ENCODE measurements at regions not wholly inside any gene's neighbourhood (a gene's known extent, or its start where the extent isn't known, plus 50 kb on each side); places are given as distances from the start of the nearest gene placed in this dataset.
A peak's percentile ranks its signal among the peaks of the same experiment; 100 is the strongest.

- Histone ChIP-seq H3K4me3 (no peak overlapping the region), H3K9me3 (no peaks in the 10 kb centered on the region), H3K4me1 (peaks cover 4% of the 10 kb centered on the region), H3K36me3 (no peaks in the 10 kb centered on the region), H3K27ac (no peak overlapping the region), H3K27me3 (no peaks in the 10 kb centered on the region)
- DNase-seq (no peak), ATAC-seq (no peak)
- intact Hi-C loops (cut with DNase I): no loop called here
- TF ChIP-seq CTCF (IDR thresholded peaks at IDR 0.05): no peak
Measured at GRCh38 chr5:93887678-93888077, 146.3 kb upstream of the POU5F2 start.

GRCh38 chr5:93886917-93887361 lies 145.5 kb upstream of the POU5F2 start:
- Histone ChIP-seq H3K27ac (no peak overlapping the region), H3K9me3 (no peaks in the 10 kb centered on the region), H3K27me3 (no peaks in the 10 kb centered on the region), H3K36me3 (no peaks in the 10 kb centered on the region), H3K4me1 (peaks cover 4% of the 10 kb centered on the region), H3K4me3 (peak overlapping the region; percentile 2)
- ATAC-seq (no peak), DNase-seq (no peak)
- intact Hi-C loops (cut with DNase I): no loop called here
- no peak for TF ChIP-seq CTCF (IDR thresholded peaks at IDR 0.05)

- H3K4me3 ChIP-seq: no peak overlapping the region
- intact Hi-C loops (cut with DNase I): no loop called here
- TF ChIP-seq CTCF (IDR thresholded peaks at IDR 0.05): no peak
- peaks cover 4% of the 10 kb centered on the region for H3K4me1 ChIP-seq
- no peaks in the 10 kb centered on the region for H3K27me3 ChIP-seq
- no peaks in the 10 kb centered on the region for H3K36me3 ChIP-seq
- no peak overlapping the region for H3K27ac ChIP-seq
- no peak for DNase-seq
- ATAC-seq: no peak
- no peaks in the 10 kb centered on the region for H3K9me3 ChIP-seq
Measured at GRCh38 chr5:93886098-93886806, 144.9 kb upstream of the POU5F2 start.

- DNase-seq (no peak), ATAC-seq (no peak)
- H3K27me3 ChIP-seq: no peaks in the 10 kb centered on the region
- H3K27ac ChIP-seq: no peak overlapping the region
- H3K9me3 ChIP-seq: no peaks in the 10 kb centered on the region
- no peaks in the 10 kb centered on the region for H3K4me1 ChIP-seq
- intact Hi-C loops (cut with DNase I): no loop called here
- no peak for TF ChIP-seq CTCF (IDR thresholded peaks at IDR 0.05)
- no peak overlapping the region for H3K4me3 ChIP-seq
- H3K36me3 ChIP-seq: no peaks in the 10 kb centered on the region
Measured at GRCh38 chr5:93884254-93884653, 142.9 kb upstream of the POU5F2 start.

- Histone ChIP-seq H3K4me3 (no peak overlapping the region), H3K9me3 (no peaks in the 10 kb centered on the region), H3K27me3 (no peaks in the 10 kb centered on the region), H3K27ac (no peak overlapping the region), H3K36me3 (no peaks in the 10 kb centered on the region), H3K4me1 (no peaks in the 10 kb centered on the region)
- no peak for DNase-seq
- ATAC-seq: no peak
- TF ChIP-seq CTCF (IDR thresholded peaks at IDR 0.05): no peak
- intact Hi-C loops (cut with DNase I): no loop called here
Measured at GRCh38 chr5:93883459-93883858, 142.1 kb upstream of the POU5F2 start.

GRCh38 chr5:93875693-93876092 lies 134.3 kb upstream of the POU5F2 start:
- Histone ChIP-seq H3K4me3 (no peak overlapping the region), H3K36me3 (no peaks in the 10 kb centered on the region), H3K9me3 (no peaks in the 10 kb centered on the region), H3K27me3 (no peaks in the 10 kb centered on the region), H3K4me1 (no peaks in the 10 kb centered on the region), H3K27ac (no peak overlapping the region)
- ATAC-seq (no peak), DNase-seq (no peak)
- intact Hi-C loops (cut with DNase I): no loop called here
- TF ChIP-seq CTCF (IDR thresholded peaks at IDR 0.05): no peak

All from upper lobe of right lung (tissue), 1 donor.